GM12873 (cell line): ENCODE measurements at regions not wholly inside any gene's neighbourhood (a gene's known extent, or its start where the extent isn't known, plus 50 kb on each side); places are given as distances from the start of the nearest gene placed in this dataset.

Experiments used
- CTCF ChIP-seq: IDR thresholded peaks from 2 replicates; pipeline ENCODE4 v1.5.1; 2012; ENCODE audit warnings: low read depth, mild to moderate bottlenecking, moderate library complexity, low read length, control low read depth; ENCODE audit not compliant: insufficient read depth; ENCODE audit errors: missing control alignments

GRCh38 chr5:3333105-3333504, 262.5 kb upstream of the IRX1 start:
- TF ChIP-seq CTCF: no peak

GRCh38 chr5:3331819-3332218, 263.8 kb upstream of the IRX1 start:
- TF ChIP-seq CTCF: no peak

- no peak for TF ChIP-seq CTCF
Measured at GRCh38 chr5:3330442-3330841, 265.2 kb upstream of the IRX1 start.

GRCh38 chr5:3329427-3329826, 266.2 kb upstream of the IRX1 start:
- no peak for TF ChIP-seq CTCF

- TF ChIP-seq CTCF: no peak
Measured at GRCh38 chr5:3326841-3327232, 268.8 kb upstream of the IRX1 start.

GRCh38 chr5:3325972-3326840, 269.4 kb upstream of the IRX1 start:
- TF ChIP-seq CTCF: no peak

- TF ChIP-seq CTCF: no peak
Measured at GRCh38 chr5:3325201-3325971, 270.2 kb upstream of the IRX1 start.
